ENCODE measurements at regions not wholly inside any gene's neighbourhood (a gene's known extent, or its start where the extent isn't known, plus 50 kb on each side); places are given as distances from the start of the nearest gene placed in this dataset.

GRCh38 chr3:174715386-174715785 lies 143.7 kb upstream of the NAALADL2 start:
- no peak for TF ChIP-seq CTCF (IDR thresholded peaks at IDR 0.05)
- TF ChIP-seq POLR2A (IDR thresholded peaks at IDR 0.05), result no peak
